SK-N-MC (cell line): ENCODE measurements at regions not wholly inside any gene's neighbourhood (a gene's known extent, or its start where the extent isn't known, plus 50 kb on each side); places are given as distances from the start of the nearest gene placed in this dataset.

Experiments
- DNase-seq: peaks from one replicate; pipeline ENCODE4 v3.0.0-alpha.2; 2011; ENCODE audit warnings: low read depth, low spot score
- H3K27ac ChIP-seq: fragments of 200-600 bp; sonication (generic); 2 replicates; pipeline ENCODE4 v1.5.1; 2016; ENCODE audit warnings: mixed run types
- H3K36me3 ChIP-seq: fragments of 200-600 bp; sonication (generic); 2 replicates; pipeline ENCODE4 v1.6.1; 2017; ENCODE audit warnings: antibody characterized with exemption, low read length, mixed read lengths; ENCODE audit not compliant: insufficient read depth
- H3K4me3 ChIP-seq: fragments of 200-600 bp; sonication (generic); 2 replicates; pipeline ENCODE4 v1.5.1; 2016
- H3K9ac ChIP-seq: fragments of 200-600 bp; sonication (generic); 2 replicates; pipeline ENCODE4 v1.8.0; 2017; ENCODE audit warnings: mixed run types, mixed read lengths; ENCODE audit not compliant: insufficient read length
- H3K9me3 ChIP-seq: fragments of 200-600 bp; sonication (generic); 2 replicates; pipeline ENCODE4 v1.6.1; 2017; ENCODE audit warnings: low read depth, mild to moderate bottlenecking, antibody characterized with exemption, low read length, moderate library complexity, mixed read lengths
- EZH2 ChIP-seq: fragments of 200-600 bp; sonication (generic); IDR thresholded peaks from one replicate; pipeline ENCODE4 v1.6.1; 2017; ENCODE audit warnings: antibody characterized with exemption
- FOXP2 ChIP-seq: optimal IDR thresholded peaks from 2 replicates; pipeline ENCODE3; 2011; ENCODE audit warnings: mild to moderate bottlenecking, moderate library complexity; ENCODE audit not compliant: insufficient read depth; ENCODE audit errors: extremely low read length, control extremely low read depth
- POLR2AphosphoS5 ChIP-seq: IDR thresholded peaks from 2 replicates; pipeline ENCODE4 v1.6.1; 2012; ENCODE audit warnings: mild to moderate bottlenecking, low read depth, low read length, borderline replicate concordance

DNA sequence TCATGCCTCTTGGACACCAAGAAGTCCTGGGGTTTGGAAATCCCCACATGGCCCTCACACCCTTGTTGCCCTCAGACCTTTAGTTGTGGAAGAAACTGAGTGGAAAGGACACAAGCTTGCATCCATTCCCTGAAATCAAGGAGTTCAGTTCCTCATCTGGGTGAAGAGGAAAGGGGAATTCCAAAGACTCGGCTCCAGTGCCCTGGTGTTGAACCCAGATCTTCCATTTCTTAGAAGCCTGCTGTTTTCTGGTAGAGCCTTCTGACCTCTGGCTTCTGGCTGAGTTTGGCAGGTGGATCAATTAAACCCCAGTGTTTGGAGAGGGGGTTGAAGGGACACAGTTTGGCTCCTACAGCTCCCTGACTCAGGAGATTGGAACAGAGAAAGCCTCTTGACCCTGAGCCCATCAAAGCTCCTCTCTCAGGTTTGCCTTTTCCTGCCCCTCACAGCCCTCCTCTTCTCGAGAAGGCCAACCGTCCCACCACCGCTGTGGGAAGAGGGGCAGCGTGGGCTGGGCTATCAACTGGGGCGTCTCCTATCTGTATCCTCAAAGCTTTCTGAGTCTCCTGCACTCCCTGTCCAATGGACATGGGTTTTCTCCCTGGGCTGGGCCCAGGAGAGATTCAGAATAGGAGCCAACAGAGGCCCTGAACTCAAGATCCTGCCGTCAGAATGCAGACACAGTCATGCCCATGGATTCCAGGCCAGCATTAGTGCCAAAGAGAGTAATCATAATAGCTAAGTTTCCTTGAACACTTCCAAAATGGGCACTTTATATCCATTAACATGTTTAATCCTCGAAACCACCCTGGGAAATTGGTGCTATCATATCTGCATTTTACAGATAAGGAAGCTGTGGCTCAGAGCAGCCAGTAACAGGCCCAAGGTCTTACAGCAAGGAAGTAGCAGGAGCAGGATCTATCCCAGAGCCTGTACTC is 146.2 kb downstream of the VEGFA start:
- H3K36me3 ChIP-seq: no peaks in the 10 kb centered on the region
- H3K27ac ChIP-seq: no peak overlapping the region
- DNase-seq: no peak
- H3K9ac ChIP-seq: no peak overlapping the region
- H3K9me3 ChIP-seq: no peaks in the 10 kb centered on the region
- no peak for TF ChIP-seq FOXP2
- TF ChIP-seq POLR2AphosphoS5: no peak
- no peak for TF ChIP-seq EZH2
- H3K4me3 ChIP-seq: no peak overlapping the region

- Histone ChIP-seq H3K9me3 (no peaks in the 10 kb centered on the region), H3K36me3 (no peaks in the 10 kb centered on the region), H3K9ac (no peak overlapping the region), H3K4me3 (no peak overlapping the region), H3K27ac (no peak overlapping the region)
- TF ChIP-seq EZH2: no peak
- DNase-seq: no peak
Observed at GRCh38 chr6:43915208-43915869, 145.3 kb downstream of the VEGFA start.

- H3K9ac ChIP-seq: no peak overlapping the region
- no peak overlapping the region for H3K27ac ChIP-seq
- DNase-seq: no peak
- no peaks in the 10 kb centered on the region for H3K36me3 ChIP-seq
- no peaks in the 10 kb centered on the region for H3K9me3 ChIP-seq
- no peak overlapping the region for H3K4me3 ChIP-seq
- TF ChIP-seq EZH2: no peak
- no peak for TF ChIP-seq FOXP2
- TF ChIP-seq POLR2AphosphoS5: no peak
Observed at GRCh38 chr6:43914272-43915147, 144.5 kb downstream of the VEGFA start.

DNA sequence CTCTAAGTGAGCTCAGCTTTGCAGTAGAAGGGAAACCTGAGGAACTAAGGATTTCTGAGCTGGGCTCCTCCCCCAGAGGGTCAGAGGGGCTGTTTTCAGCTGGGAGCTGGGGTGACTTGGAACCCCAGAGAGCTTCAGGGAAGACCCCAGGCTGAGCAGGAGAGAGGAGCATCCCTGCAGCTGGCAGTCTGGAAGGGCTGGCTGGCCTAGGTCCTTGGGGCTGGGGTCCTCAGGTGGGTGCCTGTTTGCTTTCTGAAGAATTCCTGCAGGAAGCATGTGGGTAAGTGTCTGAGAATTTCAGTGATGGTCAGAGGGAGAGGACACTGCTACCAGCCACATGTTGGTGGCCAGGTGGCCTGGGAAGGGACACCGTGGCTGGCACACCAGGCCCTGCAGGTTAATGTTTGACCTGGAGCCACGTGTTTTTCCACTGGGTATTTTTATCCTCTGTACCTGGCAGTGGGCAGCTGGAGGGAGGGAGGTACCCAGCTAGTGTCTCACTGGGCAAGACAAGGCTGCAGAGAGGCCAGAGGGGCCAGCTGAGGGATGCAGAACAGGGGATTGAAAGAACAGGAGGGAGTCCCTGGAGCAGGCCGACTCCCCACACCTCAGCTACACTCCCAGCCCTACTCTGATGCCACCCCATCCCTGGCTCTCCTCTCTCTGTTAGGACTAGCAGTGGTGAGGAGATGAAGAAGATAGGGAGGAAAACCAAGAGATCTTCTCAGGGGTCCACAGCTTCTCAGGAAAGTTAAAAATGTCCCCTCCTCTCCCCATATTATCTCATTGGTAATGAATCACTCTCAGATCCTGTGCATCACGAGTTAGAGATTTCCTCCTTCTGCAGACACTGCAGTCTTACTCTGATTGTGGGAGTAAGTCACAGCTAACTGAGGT is 143.6 kb downstream of the VEGFA start:
- no peak for DNase-seq
- H3K9ac ChIP-seq: no peak overlapping the region
- no peaks in the 10 kb centered on the region for H3K36me3 ChIP-seq
- H3K9me3 ChIP-seq: no peaks in the 10 kb centered on the region
- H3K4me3 ChIP-seq: no peak overlapping the region
- TF ChIP-seq FOXP2: no peak
- TF ChIP-seq POLR2AphosphoS5: no peak
- no peak for TF ChIP-seq EZH2
- H3K27ac ChIP-seq: no peak overlapping the region

DNA sequence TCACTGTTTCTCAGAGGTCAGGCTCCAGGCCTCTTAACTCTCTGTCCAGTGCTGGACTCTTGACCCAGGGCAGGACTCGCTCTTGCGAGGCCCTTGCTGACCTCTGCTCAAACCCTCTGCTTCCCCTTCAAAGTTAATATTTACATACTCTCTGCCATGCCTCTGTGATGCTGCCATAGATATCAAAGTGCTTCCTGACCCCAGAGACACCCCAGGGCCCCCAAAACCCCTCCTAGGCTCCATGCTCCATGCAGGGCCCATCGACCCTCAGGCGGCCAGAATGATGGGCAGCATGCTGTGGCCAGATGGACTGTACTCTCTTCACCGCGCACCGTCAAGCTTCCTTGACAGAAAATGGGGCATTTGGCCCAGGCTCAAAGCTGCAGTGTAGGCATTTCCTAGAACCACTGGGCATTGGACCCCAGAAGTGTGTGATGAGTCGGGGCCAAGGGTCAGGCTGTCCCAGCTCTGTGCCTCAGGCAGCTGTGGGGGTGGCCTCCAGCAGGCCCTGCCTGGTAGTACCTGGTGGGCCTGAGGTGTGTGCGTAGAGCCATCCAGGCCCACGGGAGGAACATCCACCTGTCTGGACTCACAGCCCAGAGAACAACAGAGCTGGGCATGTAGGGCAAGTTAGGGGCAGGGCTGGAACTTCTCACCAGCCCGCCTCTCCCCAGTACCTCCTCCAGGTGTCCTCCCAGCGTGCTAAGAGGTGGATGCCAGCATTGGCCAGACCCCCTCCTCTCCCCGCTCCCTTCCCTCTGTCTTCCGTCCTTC is 142.8 kb downstream of the VEGFA start:
- H3K9ac ChIP-seq: no peak overlapping the region
- H3K9me3 ChIP-seq: no peaks in the 10 kb centered on the region
- H3K27ac ChIP-seq: no peak overlapping the region

GRCh38 chr6:43912116-43912577 is 142.1 kb downstream of the VEGFA start:
- Histone ChIP-seq H3K4me3 (no peak overlapping the region), H3K9me3 (no peaks in the 10 kb centered on the region), H3K9ac (no peak overlapping the region), H3K27ac (no peak overlapping the region), H3K36me3 (no peaks in the 10 kb centered on the region)
- TF ChIP-seq EZH2 (no peak), FOXP2 (no peak), POLR2AphosphoS5 (no peak)
- DNase-seq: no peak

More for the DNA sequence above, 142.8 kb downstream of the VEGFA start:
- no peak overlapping the region for H3K4me3 ChIP-seq
- no peaks in the 10 kb centered on the region for H3K36me3 ChIP-seq
- TF ChIP-seq POLR2AphosphoS5: no peak
- no peak for TF ChIP-seq FOXP2
- no peak for TF ChIP-seq EZH2
- DNase-seq: no peak

- Histone ChIP-seq H3K27ac (peak overlapping the region; percentile 77), H3K9me3 (no peaks in the 10 kb centered on the region), H3K4me3 (peak overlapping the region; percentile 8; the same call in 1 of the 2 replicates), H3K36me3 (no peaks in the 10 kb centered on the region), H3K9ac (peak overlapping the region; percentile 50)
- TF ChIP-seq POLR2AphosphoS5: no peak
- TF ChIP-seq EZH2: no peak
- no peak for TF ChIP-seq FOXP2
- DNase-seq: no peak
Observed at GRCh38 chr6:43911354-43912115, 141.5 kb downstream of the VEGFA start.
